ENCODE measurements at regions not wholly inside any gene's neighbourhood (a gene's known extent, or its start where the extent isn't known, plus 50 kb on each side); places are given as distances from the start of the nearest gene placed in this dataset.

DNA sequence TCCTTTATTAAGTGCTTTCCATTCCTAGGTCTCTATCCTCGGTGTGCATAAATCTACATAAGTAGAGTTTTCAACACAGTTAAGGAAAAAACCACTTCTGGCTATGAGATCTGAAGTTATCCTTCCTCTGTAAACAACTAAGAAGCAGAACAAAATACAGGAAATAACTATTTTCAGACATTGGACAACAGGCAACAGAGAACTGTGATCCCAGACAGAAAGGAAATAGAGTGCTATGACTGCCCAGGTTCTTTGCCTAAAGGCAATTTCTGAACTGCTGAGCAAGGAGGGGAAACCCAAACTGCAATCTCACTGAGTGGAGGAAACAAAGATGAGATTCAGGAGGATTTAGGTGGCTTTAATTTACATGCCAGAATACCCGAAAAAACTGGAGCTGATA lies 285.4 kb downstream of the SNX13 start:
- no peaks in the 10 kb centered on the region for H3K9me3 ChIP-seq (ENCODE audit: insufficient read depth, low read length)
- H3K4me3 ChIP-seq (ENCODE audit: insufficient read depth, low read length, poor library complexity, severe bottlenecking), result no peak overlapping the region
- no peak overlapping the region for H3K27ac ChIP-seq (ENCODE audit: low read depth, low read length)
- TF ChIP-seq, protein P1, sequence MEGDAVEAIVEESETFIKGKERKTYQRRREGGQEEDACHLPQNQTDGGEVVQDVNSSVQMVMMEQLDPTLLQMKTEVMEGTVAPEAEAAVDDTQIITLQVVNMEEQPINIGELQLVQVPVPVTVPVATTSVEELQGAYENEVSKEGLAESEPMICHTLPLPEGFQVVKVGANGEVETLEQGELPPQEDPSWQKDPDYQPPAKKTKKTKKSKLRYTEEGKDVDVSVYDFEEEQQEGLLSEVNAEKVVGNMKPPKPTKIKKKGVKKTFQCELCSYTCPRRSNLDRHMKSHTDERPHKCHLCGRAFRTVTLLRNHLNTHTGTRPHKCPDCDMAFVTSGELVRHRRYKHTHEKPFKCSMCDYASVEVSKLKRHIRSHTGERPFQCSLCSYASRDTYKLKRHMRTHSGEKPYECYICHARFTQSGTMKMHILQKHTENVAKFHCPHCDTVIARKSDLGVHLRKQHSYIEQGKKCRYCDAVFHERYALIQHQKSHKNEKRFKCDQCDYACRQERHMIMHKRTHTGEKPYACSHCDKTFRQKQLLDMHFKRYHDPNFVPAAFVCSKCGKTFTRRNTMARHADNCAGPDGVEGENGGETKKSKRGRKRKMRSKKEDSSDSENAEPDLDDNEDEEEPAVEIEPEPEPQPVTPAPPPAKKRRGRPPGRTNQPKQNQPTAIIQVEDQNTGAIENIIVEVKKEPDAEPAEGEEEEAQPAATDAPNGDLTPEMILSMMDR (IDR thresholded peaks at IDR 0.05; ENCODE audit: insufficient read depth, low read length, poor library complexity, severe bottlenecking), result no peak
- no peak for TF ChIP-seq EZH2phosphoT487 (conservative IDR thresholded peaks at IDR 0.05; ENCODE audit: low read length)
- no peak overlapping the region for H3K9ac ChIP-seq (ENCODE audit: low read length)
- H3K27me3 ChIP-seq (ENCODE audit: low read length), result no peaks in the 10 kb centered on the region
- no peaks in the 10 kb centered on the region for H3F3A ChIP-seq (ENCODE audit: insufficient read depth)
- no peak overlapping the region for H2AFZ ChIP-seq (ENCODE audit: low read depth, low read length, severe bottlenecking)
- no peaks in the 10 kb centered on the region for H4K20me1 ChIP-seq (ENCODE audit: low read depth, low read length)
- no peaks in the 10 kb centered on the region for H3K79me2 ChIP-seq (ENCODE audit: insufficient read depth, low read length)
- H3K4me2 ChIP-seq (ENCODE audit: low read depth, low read length, poor library complexity, severe bottlenecking), result no peak overlapping the region
- no peaks in the 10 kb centered on the region for H3K9me2 ChIP-seq (replicated peaks; ENCODE audit: insufficient read depth, low read length)
- no peaks in the 10 kb centered on the region for H3K36me3 ChIP-seq (ENCODE audit: low read length)

DNA sequence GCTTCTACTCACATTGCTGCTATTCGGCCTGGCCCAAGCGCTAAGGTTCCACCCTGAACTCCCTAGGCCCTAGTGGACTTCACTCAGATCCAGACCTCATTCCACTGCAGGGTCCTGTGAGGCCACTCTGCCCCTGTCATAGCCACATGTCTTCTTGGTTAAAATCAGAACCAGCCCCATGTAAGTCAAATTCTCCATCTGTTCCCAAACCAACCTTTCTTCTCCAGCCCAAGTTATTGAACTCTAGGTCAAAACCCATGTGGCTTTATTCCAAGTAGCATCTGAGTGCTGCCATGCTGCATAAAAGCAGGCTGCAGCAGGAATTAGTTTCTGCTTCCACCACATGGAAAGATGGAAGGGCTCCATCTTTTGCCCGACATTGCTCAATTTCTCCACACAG lies 281.2 kb downstream of the SNX13 start:
- H3K27ac ChIP-seq (ENCODE audit: low read depth, low read length), result no peak overlapping the region
- no peaks in the 10 kb centered on the region for H3K9me2 ChIP-seq (replicated peaks; ENCODE audit: insufficient read depth, low read length)
- no peak overlapping the region for H3K9ac ChIP-seq (ENCODE audit: low read length)
- H2AFZ ChIP-seq (ENCODE audit: low read depth, low read length, severe bottlenecking), result no peak overlapping the region
- H3K27me3 ChIP-seq (ENCODE audit: low read length), result no peaks in the 10 kb centered on the region
- H3K4me3 ChIP-seq (ENCODE audit: insufficient read depth, low read length, poor library complexity, severe bottlenecking), result no peak overlapping the region
- H3K79me2 ChIP-seq (ENCODE audit: insufficient read depth, low read length), result no peaks in the 10 kb centered on the region
- no peaks in the 10 kb centered on the region for H3K9me3 ChIP-seq (ENCODE audit: insufficient read depth, low read length)
- H4K20me1 ChIP-seq (ENCODE audit: low read depth, low read length), result no peaks in the 10 kb centered on the region
- H3K36me3 ChIP-seq (ENCODE audit: low read length), result no peaks in the 10 kb centered on the region
- H3F3A ChIP-seq (ENCODE audit: insufficient read depth), result no peaks in the 10 kb centered on the region
- no peak overlapping the region for H3K4me2 ChIP-seq (ENCODE audit: low read depth, low read length, poor library complexity, severe bottlenecking)
- TF ChIP-seq, protein P1 (IDR thresholded peaks at IDR 0.05; ENCODE audit: insufficient read depth, low read length, poor library complexity, severe bottlenecking), result no peak
- TF ChIP-seq EZH2phosphoT487 (conservative IDR thresholded peaks at IDR 0.05; ENCODE audit: low read length), result no peak

DNA sequence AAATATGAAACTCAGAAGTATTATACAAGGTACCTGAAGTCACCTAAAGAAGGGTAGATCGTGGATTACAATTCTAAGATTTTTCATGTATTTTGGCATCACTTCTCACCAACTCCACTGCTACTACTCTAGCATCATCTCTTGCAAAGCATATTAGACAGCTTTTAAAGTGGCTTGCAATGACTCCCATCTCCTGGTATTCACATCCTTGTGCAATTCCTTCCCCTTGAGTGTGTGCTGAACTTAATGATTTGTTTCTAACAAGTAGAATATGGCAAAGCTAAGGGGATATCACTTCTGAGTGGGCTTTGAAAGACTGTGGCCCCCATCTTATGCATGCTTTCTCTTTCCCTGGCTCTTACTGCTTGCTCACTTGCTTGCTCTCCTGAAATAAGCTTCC lies 280.2 kb downstream of the SNX13 start:
- TF ChIP-seq, protein P1 (IDR thresholded peaks at IDR 0.05; ENCODE audit: insufficient read depth, low read length, poor library complexity, severe bottlenecking), result no peak
- TF ChIP-seq EZH2phosphoT487 (conservative IDR thresholded peaks at IDR 0.05; ENCODE audit: low read length), result no peak
- Histone ChIP-seq H3K4me3 (ENCODE audit: insufficient read depth, low read length, poor library complexity, severe bottlenecking) (no peak overlapping the region), H3K27me3 (ENCODE audit: low read length) (no peaks in the 10 kb centered on the region), H3F3A (ENCODE audit: insufficient read depth) (no peaks in the 10 kb centered on the region), H3K9me2 (replicated peaks; ENCODE audit: insufficient read depth, low read length) (no peaks in the 10 kb centered on the region), H3K27ac (ENCODE audit: low read depth, low read length) (no peak overlapping the region), H4K20me1 (ENCODE audit: low read depth, low read length) (no peaks in the 10 kb centered on the region), H3K9ac (ENCODE audit: low read length) (no peak overlapping the region), H3K4me2 (ENCODE audit: low read depth, low read length, poor library complexity, severe bottlenecking) (no peak overlapping the region), H3K79me2 (ENCODE audit: insufficient read depth, low read length) (no peaks in the 10 kb centered on the region), H3K9me3 (ENCODE audit: insufficient read depth, low read length) (no peaks in the 10 kb centered on the region), H2AFZ (ENCODE audit: low read depth, low read length, severe bottlenecking) (no peak overlapping the region), H3K36me3 (ENCODE audit: low read length) (no peaks in the 10 kb centered on the region)
